Thyroid gland (tissue), 4 donors: ENCODE measurements at regions not wholly inside any gene's neighbourhood (a gene's known extent, or its start where the extent isn't known, plus 50 kb on each side); places are given as distances from the start of the nearest gene placed in this dataset.

Experiments
- DNase-seq, 2 donors: peaks; one replicate each; pipeline ENCODE4 v3.0.0-alpha.2; 2019
- H3K27ac ChIP-seq, 3 donors: fragments of 200-600 bp; sonication (generic); 1 replicate in 2 of 3; 2 replicates in 1 of 3; pipeline ENCODE4 v1.5.1; 2016 to 2019; ENCODE audit warnings: mild to moderate bottlenecking in 1 of 3, moderate library complexity in 1 of 3
- H3K27me3 ChIP-seq: fragments of 200-600 bp; sonication (generic); one replicate; pipeline ENCODE4 v1.5.1; 2019
- H3K36me3 ChIP-seq, 2 donors: fragments of 200-600 bp; sonication (generic); one replicate each; pipeline ENCODE4 v1.5.1; 2016 to 2019
- H3K4me1 ChIP-seq, 2 donors: fragments of 200-600 bp; sonication (generic); one replicate each; pipeline ENCODE4 v1.5.1; 2017 to 2019
- H3K4me3 ChIP-seq, 3 donors: fragments of 200-600 bp; sonication (generic); replicated peaks in 1 of 3; 1 replicate in 2 of 3; 2 replicates in 1 of 3; pipeline ENCODE4 v1.5.1; 2016; ENCODE audit warnings: mild to moderate bottlenecking in 1 of 3
- H3K9me3 ChIP-seq: fragments of 200-600 bp; sonication (generic); one replicate; pipeline ENCODE4 v1.5.1; 2017
- POLR2A ChIP-seq, 2 donors: fragments of 450-650 bp; IDR thresholded peaks; one replicate each; pipeline ENCODE4 v1.6.1; 2017; ENCODE audit warnings: antibody characterized with exemption in 2 of 2, mild to moderate bottlenecking in 2 of 2, moderate library complexity in 1 of 2
- WGBS, 2 donors: methylation state at CpG; one replicate each; pipeline ENCODE4 v1.1.5; 2017; 5-methylcytosine and 5-hydroxymethylcytosine counted together
- intact Hi-C: fragments of 100-400 bp; cut with DNase I; formaldehyde crosslinking; loops from one replicate; pipeline ENCODE4 v1.15.1; 2023
- TF ChIP-seq, protein P1 (sequence below), 6 experiments: fragments of 200-600 bp in 3 of 6; fragments of 450-650 bp in 3 of 6; sonication (generic) in 3 of 6; IDR thresholded peaks; one replicate each; pipeline ENCODE4 v1.5.1; 2016 to 2019; ENCODE audit warnings: antibody characterized with exemption in 6 of 6, mild to moderate bottlenecking in 2 of 6, inconsistent platforms in 1 of 6, moderate library complexity in 1 of 6

DNA sequence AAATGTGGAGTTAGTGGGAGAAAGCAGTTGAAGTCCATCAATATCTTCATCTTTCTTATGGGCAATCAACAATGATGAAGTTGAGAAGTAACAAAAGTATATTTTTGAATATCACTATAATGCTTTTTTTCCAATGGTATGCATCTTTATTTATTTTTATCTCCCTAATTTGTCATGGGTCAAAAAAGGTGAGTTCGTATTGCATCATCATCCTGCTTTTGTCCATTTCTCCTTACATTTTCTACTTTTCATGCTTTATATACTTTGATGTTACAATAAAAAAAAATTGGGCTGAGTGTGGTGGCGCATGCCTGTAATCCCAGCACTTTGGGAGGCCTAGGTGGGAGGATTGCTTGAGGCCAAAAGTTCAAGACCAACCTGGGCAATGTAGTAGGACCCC lies 101.2 kb upstream of the STXBP5 start:
- no peaks in the 10 kb centered on the region for H3K9me3 ChIP-seq
- WGBS, 2 donors: 96 to 98% methylated on average over 2 of the region's 2 CpGs
- no peaks in the 10 kb centered on the region for H3K27me3 ChIP-seq
- H3K36me3 ChIP-seq: no peaks in the 10 kb centered on the region
- H3K27ac ChIP-seq: no peak overlapping the region
- intact Hi-C loops: no loop called here
- TF ChIP-seq, protein P1, sequence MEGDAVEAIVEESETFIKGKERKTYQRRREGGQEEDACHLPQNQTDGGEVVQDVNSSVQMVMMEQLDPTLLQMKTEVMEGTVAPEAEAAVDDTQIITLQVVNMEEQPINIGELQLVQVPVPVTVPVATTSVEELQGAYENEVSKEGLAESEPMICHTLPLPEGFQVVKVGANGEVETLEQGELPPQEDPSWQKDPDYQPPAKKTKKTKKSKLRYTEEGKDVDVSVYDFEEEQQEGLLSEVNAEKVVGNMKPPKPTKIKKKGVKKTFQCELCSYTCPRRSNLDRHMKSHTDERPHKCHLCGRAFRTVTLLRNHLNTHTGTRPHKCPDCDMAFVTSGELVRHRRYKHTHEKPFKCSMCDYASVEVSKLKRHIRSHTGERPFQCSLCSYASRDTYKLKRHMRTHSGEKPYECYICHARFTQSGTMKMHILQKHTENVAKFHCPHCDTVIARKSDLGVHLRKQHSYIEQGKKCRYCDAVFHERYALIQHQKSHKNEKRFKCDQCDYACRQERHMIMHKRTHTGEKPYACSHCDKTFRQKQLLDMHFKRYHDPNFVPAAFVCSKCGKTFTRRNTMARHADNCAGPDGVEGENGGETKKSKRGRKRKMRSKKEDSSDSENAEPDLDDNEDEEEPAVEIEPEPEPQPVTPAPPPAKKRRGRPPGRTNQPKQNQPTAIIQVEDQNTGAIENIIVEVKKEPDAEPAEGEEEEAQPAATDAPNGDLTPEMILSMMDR (IDR thresholded peaks at IDR 0.05): no peak
- TF ChIP-seq POLR2A (IDR thresholded peaks at IDR 0.05): no peak
- H3K4me1 ChIP-seq: no peaks in the 10 kb centered on the region
- no peak overlapping the region for H3K4me3 ChIP-seq
- no peak for DNase-seq

DNA sequence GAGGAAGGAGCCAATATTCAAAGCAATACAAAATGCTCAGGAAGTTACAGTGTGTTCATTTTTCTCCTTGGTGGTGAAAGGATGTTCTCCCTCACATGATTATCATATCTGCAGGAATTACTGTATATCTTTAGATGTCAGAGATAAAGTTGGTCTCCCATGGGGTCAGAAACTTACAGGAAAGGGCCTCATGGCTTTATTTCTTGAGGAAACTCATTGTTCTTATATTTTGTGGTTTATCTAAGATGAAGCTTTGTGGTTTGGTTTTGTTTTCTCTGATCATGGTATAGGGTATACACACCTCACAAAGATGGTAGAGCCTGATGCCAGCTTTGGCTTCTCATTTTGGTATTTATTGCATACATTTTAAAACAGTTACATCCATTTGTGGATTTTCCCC lies 100.5 kb upstream of the STXBP5 start:
- no peak for TF ChIP-seq POLR2A (IDR thresholded peaks at IDR 0.05)
- TF ChIP-seq, protein P1 (IDR thresholded peaks at IDR 0.05): no peak
- Histone ChIP-seq H3K9me3 (no peaks in the 10 kb centered on the region), H3K36me3 (no peaks in the 10 kb centered on the region), H3K4me3 (no peak overlapping the region), H3K27ac (no peak overlapping the region), H3K27me3 (no peaks in the 10 kb centered on the region), H3K4me1 (no peaks in the 10 kb centered on the region)
- intact Hi-C loops: no loop called here
- no peak for DNase-seq

- intact Hi-C loops: no loop called here
- Histone ChIP-seq H3K36me3 (no peaks in the 10 kb centered on the region), H3K27ac (no peak overlapping the region), H3K27me3 (no peaks in the 10 kb centered on the region), H3K4me1 (no peaks in the 10 kb centered on the region), H3K4me3 (no peak overlapping the region), H3K9me3 (no peaks in the 10 kb centered on the region)
- TF ChIP-seq, protein P1 (IDR thresholded peaks at IDR 0.05): no peak
- no peak for TF ChIP-seq POLR2A (IDR thresholded peaks at IDR 0.05)
- no peak for DNase-seq
- WGBS, 2 donors: 92 to 94% methylated on average over 5 of the region's 5 CpGs
Measured at GRCh38 chr6:147105786-147106185, 98.4 kb upstream of the STXBP5 start.

DNA sequence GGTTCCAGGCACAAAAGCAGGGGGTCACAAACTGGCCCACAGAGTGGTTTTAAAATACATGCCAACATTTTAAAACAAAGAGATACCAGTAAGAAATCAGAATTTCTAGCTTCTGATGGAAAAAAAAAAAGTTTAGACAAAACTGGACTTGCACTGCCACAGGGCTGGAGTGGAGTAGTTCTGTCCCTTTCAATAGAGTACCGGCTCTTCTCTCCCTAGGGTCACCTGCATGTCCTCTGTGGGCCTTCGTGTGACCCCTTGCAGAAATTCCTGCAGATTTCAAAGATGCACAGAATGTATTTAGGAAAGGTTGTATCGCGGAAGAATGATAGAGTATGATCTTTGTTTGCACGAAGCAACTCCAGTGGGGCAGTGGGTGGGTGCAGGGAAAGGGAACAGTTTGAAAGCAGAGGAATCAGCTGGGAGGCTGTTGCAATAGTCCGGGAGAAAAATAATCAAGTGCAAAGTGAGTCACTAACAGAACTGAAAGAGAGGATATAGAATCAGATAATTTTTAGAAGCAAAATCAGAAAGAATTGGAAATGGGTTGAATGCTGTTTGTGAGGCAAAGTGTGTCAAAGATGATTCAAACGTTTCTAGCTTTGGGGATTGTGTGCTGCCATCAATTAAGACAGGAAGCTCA lies 97.3 kb upstream of the STXBP5 start:
- Histone ChIP-seq H3K9me3 (no peaks in the 10 kb centered on the region), H3K4me3 (no peak overlapping the region), H3K27ac (no peak overlapping the region), H3K27me3 (no peaks in the 10 kb centered on the region), H3K4me1 (no peaks in the 10 kb centered on the region), H3K36me3 (no peaks in the 10 kb centered on the region)
- intact Hi-C loops: no loop called here
- no peak for DNase-seq
- no peak for TF ChIP-seq POLR2A (IDR thresholded peaks at IDR 0.05)
- TF ChIP-seq, protein P1 (IDR thresholded peaks at IDR 0.05): no peak
- WGBS, 2 donors: 71 to 72% methylated on average over 7 of the region's 7 CpGs

GRCh38 chr6:147108259-147108910 lies 95.8 kb upstream of the STXBP5 start:
- no peaks in the 10 kb centered on the region for H3K4me1 ChIP-seq
- no peak overlapping the region for H3K4me3 ChIP-seq
- no peak overlapping the region for H3K27ac ChIP-seq
- intact Hi-C loops: no loop called here
- no peaks in the 10 kb centered on the region for H3K9me3 ChIP-seq
- no peaks in the 10 kb centered on the region for H3K27me3 ChIP-seq
- TF ChIP-seq POLR2A (IDR thresholded peaks at IDR 0.05): no peak
- TF ChIP-seq, protein P1 (IDR thresholded peaks at IDR 0.05): no peak
- DNase-seq: no peak
- no peaks in the 10 kb centered on the region for H3K36me3 ChIP-seq
- 61 to 70% methylated on average over 2 of the region's 2 CpGs for WGBS, 2 donors
